ENCODE measurements at regions not wholly inside any gene's neighbourhood (a gene's known extent, or its start where the extent isn't known, plus 50 kb on each side); places are given as distances from the start of the nearest gene placed in this dataset.

DNA sequence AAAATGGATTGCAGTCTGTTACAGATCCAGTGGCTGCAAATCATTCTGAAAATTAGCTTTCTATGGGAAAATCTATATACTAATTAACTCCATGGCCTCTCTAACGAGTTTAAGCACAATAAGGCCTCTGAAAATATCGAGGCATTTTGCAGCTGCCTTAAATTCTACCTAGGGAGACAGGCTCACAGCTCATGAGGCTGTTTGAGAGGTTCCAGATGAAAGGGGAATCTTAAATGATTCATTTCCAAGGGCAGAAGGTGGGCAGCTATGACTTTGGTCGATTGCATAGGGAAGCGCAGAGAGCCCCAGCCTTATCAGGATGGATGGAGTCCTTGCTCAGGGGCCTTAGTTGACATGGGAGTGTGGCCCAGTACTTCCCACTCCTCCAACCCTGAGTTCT lies 216.8 kb upstream of the POU3F1 start:
- TF ChIP-seq, protein P1, sequence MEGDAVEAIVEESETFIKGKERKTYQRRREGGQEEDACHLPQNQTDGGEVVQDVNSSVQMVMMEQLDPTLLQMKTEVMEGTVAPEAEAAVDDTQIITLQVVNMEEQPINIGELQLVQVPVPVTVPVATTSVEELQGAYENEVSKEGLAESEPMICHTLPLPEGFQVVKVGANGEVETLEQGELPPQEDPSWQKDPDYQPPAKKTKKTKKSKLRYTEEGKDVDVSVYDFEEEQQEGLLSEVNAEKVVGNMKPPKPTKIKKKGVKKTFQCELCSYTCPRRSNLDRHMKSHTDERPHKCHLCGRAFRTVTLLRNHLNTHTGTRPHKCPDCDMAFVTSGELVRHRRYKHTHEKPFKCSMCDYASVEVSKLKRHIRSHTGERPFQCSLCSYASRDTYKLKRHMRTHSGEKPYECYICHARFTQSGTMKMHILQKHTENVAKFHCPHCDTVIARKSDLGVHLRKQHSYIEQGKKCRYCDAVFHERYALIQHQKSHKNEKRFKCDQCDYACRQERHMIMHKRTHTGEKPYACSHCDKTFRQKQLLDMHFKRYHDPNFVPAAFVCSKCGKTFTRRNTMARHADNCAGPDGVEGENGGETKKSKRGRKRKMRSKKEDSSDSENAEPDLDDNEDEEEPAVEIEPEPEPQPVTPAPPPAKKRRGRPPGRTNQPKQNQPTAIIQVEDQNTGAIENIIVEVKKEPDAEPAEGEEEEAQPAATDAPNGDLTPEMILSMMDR (IDR thresholded peaks at IDR 0.05): no peak
- TF ChIP-seq POLR2A (IDR thresholded peaks at IDR 0.05) (no peak), EP300 (IDR thresholded peaks at IDR 0.05) (no peak)
